SK-MEL-5 (cell line): ENCODE measurements at regions not wholly inside any gene's neighbourhood (a gene's known extent, or its start where the extent isn't known, plus 50 kb on each side); places are given as distances from the start of the nearest gene placed in this dataset.
"Not testable (repeated sequence)": the region's sequence is repeated elsewhere in the genome, so short reads cannot be mapped to it uniquely, and the experiment has no call there.

ENCODE experiments used
- DNase-seq: peaks from one replicate; pipeline ENCODE4 v3.0.0-alpha.2; 2016; ENCODE audit warnings: low read depth, low spot score
- in situ Hi-C: cut with HindIII; loops from 2 replicates; pipeline ENCODE4 v1.10.0; 2016; ENCODE audit warnings: low sequenced_read_pairs, high pct_unique_total_duplicates, low pct_unique_long_range_greater_than_20kb

- DNase-seq: no peak
- in situ Hi-C loops: no loop called here
Observed at GRCh38 chr12:3416159-3416558, 74.8 kb upstream of the PRMT8 start.

GRCh38 chr12:3416670-3417069, 74.3 kb upstream of the PRMT8 start:
- in situ Hi-C loops: no loop called here
- DNase-seq: no peak

GRCh38 chr12:3417113-3417512, 73.9 kb upstream of the PRMT8 start:
- DNase-seq: no peak
- in situ Hi-C loops: no loop called here

- DNase-seq: no peak
- in situ Hi-C loops: no loop called here
Observed at GRCh38 chr12:3417937-3418462, 73.0 kb upstream of the PRMT8 start.

- in situ Hi-C loops: no loop called here
- no peak for DNase-seq
Observed at GRCh38 chr12:3418609-3419390, 72.2 kb upstream of the PRMT8 start.

GRCh38 chr12:3419558-3419957, 71.4 kb upstream of the PRMT8 start:
- in situ Hi-C loops: no loop called here
- DNase-seq: no peak

GRCh38 chr12:3420693-3421092, 70.3 kb upstream of the PRMT8 start:
- in situ Hi-C loops: no loop called here
- no peak for DNase-seq

GRCh38 chr12:3421191-3421978, 69.6 kb upstream of the PRMT8 start:
- DNase-seq: no peak
- in situ Hi-C loops: no loop called here

GRCh38 chr12:3424796-3425195, 66.2 kb upstream of the PRMT8 start:
- in situ Hi-C loops, DNase-seq: not testable (repeated sequence)

GRCh38 chr12:3427956-3428355, 63.0 kb upstream of the PRMT8 start:
- in situ Hi-C loops: no loop called here

GRCh38 chr12:3428631-3429030, 62.4 kb upstream of the PRMT8 start:
- in situ Hi-C loops: no loop called here
- no peak for DNase-seq

More at GRCh38 chr12:3427956-3428355, 63.0 kb upstream of the PRMT8 start:
- no peak for DNase-seq

GRCh38 chr12:3429523-3429922, 61.5 kb upstream of the PRMT8 start:
- DNase-seq, in situ Hi-C loops: not testable (repeated sequence)

- no peak for DNase-seq
- in situ Hi-C loops: no loop called here
Observed at GRCh38 chr12:3431686-3432085, 59.3 kb upstream of the PRMT8 start.

- DNase-seq: peak; percentile 9
- in situ Hi-C loops: no loop called here
Observed at GRCh38 chr12:3432176-3432742, 58.7 kb upstream of the PRMT8 start.

- in situ Hi-C loops: no loop called here
- DNase-seq: no peak
Observed at GRCh38 chr12:3432868-3433267, 58.1 kb upstream of the PRMT8 start.

GRCh38 chr12:3436461-3437065, 54.4 kb upstream of the PRMT8 start:
- no peak for DNase-seq
- in situ Hi-C loops: no loop called here

GRCh38 chr12:3437986-3438385, 53.0 kb upstream of the PRMT8 start:
- in situ Hi-C loops: no loop called here
- no peak for DNase-seq

- DNase-seq: no peak
- in situ Hi-C loops: no loop called here
Observed at GRCh38 chr12:3438401-3438800, 52.6 kb upstream of the PRMT8 start.
